ENCODE measurements at regions not wholly inside any gene's neighbourhood (a gene's known extent, or its start where the extent isn't known, plus 50 kb on each side); places are given as distances from the start of the nearest gene placed in this dataset.

DNA sequence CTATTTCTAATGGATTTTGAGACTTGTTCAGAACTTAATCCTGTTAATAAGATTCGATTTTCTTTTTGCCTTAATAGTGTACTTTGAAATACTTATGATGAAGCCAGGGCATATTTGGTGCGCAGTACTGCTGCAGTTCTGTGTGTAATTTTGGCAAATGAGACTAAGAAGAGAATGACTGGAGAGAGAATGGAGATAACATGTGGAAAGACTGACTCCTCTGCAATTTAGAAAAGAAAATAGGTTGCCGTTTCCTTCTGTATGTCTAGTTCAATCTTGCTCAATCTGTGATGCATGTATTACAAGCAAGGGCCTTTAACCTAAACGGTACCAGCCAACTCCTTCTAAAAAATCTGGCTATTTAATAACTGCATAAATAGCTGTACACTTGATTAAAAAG is 285.1 kb upstream of the CDH11 start:
- TF ChIP-seq, protein P1, sequence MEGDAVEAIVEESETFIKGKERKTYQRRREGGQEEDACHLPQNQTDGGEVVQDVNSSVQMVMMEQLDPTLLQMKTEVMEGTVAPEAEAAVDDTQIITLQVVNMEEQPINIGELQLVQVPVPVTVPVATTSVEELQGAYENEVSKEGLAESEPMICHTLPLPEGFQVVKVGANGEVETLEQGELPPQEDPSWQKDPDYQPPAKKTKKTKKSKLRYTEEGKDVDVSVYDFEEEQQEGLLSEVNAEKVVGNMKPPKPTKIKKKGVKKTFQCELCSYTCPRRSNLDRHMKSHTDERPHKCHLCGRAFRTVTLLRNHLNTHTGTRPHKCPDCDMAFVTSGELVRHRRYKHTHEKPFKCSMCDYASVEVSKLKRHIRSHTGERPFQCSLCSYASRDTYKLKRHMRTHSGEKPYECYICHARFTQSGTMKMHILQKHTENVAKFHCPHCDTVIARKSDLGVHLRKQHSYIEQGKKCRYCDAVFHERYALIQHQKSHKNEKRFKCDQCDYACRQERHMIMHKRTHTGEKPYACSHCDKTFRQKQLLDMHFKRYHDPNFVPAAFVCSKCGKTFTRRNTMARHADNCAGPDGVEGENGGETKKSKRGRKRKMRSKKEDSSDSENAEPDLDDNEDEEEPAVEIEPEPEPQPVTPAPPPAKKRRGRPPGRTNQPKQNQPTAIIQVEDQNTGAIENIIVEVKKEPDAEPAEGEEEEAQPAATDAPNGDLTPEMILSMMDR (IDR thresholded peaks at IDR 0.05): no peak
- no peak for TF ChIP-seq POLR2AphosphoS5 (IDR thresholded peaks at IDR 0.05; ENCODE audit: insufficient read depth in 1 of 2, low read depth in 1 of 2)
